Activated CD4-positive, alpha-beta T cell treated with anti-CD3 and anti-CD28 coated beads for 36 hours (primary cell): ENCODE measurements at regions not wholly inside any gene's neighbourhood (a gene's known extent, or its start where the extent isn't known, plus 50 kb on each side); places are given as distances from the start of the nearest gene placed in this dataset.

ENCODE experiments used
- ATAC-seq: fragments of 200-7000 bp; cut with Tn5 transposase; one replicate; pipeline ENCODE4 v1.10.0; 2021; ENCODE audit warnings: mild to moderate bottlenecking, moderate library complexity
- CTCF ChIA-PET: fragments of 350-600 bp; sonication (Branson Sonifier 250); formaldehyde crosslinking; loops from one replicate; lab custom pipeline; 2021; ENCODE audit warnings: antibody characterized with exemption; lab: Charles Lee
- POLR2A ChIA-PET: fragments of 350-600 bp; sonication (Branson Sonifier 250); formaldehyde crosslinking; loops from one replicate; lab custom pipeline; 2021; ENCODE audit warnings: antibody characterized with exemption, inconsistent platforms; lab: Charles Lee
- DNase-seq: peaks from one replicate; pipeline ENCODE4 v3.0.0-alpha.2; 2020
- H3K27ac Mint-ChIP-seq: one replicate; pipeline ENCODE4 v1.8.0; 2021; ENCODE audit warnings: mixed read lengths
- H3K27me3 Mint-ChIP-seq: one replicate; pipeline ENCODE4 v1.8.0; 2021; ENCODE audit warnings: mixed read lengths
- H3K36me3 Mint-ChIP-seq: one replicate; pipeline ENCODE4 v1.8.0; 2021; ENCODE audit warnings: low read depth, mixed read lengths
- H3K4me1 Mint-ChIP-seq: one replicate; pipeline ENCODE4 v1.8.0; 2021; ENCODE audit warnings: mixed read lengths
- H3K4me3 Mint-ChIP-seq: one replicate; pipeline ENCODE4 v1.8.0; 2021; ENCODE audit warnings: mild to moderate bottlenecking, moderate library complexity, mixed read lengths
- H3K9me3 Mint-ChIP-seq: one replicate; pipeline ENCODE4 v1.8.0; 2021; ENCODE audit warnings: low read depth, mixed read lengths
- intact Hi-C, 2 experiments: fragments of 100-400 bp; cut with DNase I in 1 of 2; cut with micrococcal nuclease in 1 of 2; formaldehyde crosslinking; loops; one replicate each; pipeline versions ENCODE4 v1.14.2 to v1.15.1; 2022 to 2024; cut with DNase I, micrococcal nuclease

DNA sequence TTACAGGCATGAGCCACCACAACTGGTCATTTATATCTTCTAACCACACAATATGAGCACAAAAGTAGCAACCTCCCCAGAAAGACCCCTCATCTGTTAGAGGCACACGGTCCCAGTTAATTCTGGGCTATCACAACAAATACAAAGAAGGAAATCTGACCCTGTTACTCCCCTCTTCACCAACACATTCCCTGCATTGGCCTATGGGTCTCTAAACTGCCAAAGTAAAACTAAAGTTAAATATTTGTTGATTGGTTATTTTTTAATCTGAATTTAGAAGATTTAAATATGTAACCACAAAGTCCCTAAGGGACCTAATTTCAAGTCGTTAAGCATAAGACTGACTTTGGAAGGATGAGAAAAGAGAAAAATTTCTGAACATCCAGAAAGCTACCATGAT lies 496.7 kb upstream of the NMUR2 start:
- Mint-ChIP-seq H3K4me1 (no peaks in the 10 kb centered on the region), H3K4me3 (no peak overlapping the region), H3K36me3 (no peaks in the 10 kb centered on the region), H3K27ac (no peak overlapping the region), H3K27me3 (no peaks in the 10 kb centered on the region), H3K9me3 (no peaks in the 10 kb centered on the region)
- ChIA-PET CTCF (no interaction called here), POLR2A (no interaction called here)
- ATAC-seq, result no peak
- intact Hi-C loops, result no loop called here
- DNase-seq, result no peak

DNA sequence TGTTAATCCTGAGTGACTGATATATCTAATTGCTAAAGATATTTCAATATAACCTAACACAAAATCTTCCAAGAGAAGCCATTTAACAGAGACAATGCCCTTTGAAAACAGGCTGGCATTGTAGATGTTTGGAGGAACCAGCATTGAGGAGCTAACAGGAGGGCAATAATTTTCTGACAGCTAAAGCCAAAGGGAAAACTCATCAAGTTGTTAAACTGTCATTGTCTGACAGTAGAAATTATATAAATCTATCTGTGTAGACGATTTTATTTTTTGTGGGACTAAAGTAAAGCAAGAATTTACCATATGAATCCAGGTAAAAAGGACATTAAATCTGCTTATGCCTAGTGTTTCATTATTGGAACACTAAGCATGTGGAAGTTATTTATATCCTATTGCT lies 500.2 kb upstream of the NMUR2 start:
- intact Hi-C loops, result no loop called here
- H3K4me3 Mint-ChIP-seq, result no peak overlapping the region
- CTCF ChIA-PET, result no interaction called here
- DNase-seq (no peak), ATAC-seq (no peak)
- H3K36me3 Mint-ChIP-seq, result no peaks in the 10 kb centered on the region
- no peak overlapping the region for H3K27ac Mint-ChIP-seq
- H3K9me3 Mint-ChIP-seq, result peaks cover 7% of the 10 kb centered on the region
- no peaks in the 10 kb centered on the region for H3K27me3 Mint-ChIP-seq
- H3K4me1 Mint-ChIP-seq, result no peaks in the 10 kb centered on the region
- POLR2A ChIA-PET, result no interaction called here

DNA sequence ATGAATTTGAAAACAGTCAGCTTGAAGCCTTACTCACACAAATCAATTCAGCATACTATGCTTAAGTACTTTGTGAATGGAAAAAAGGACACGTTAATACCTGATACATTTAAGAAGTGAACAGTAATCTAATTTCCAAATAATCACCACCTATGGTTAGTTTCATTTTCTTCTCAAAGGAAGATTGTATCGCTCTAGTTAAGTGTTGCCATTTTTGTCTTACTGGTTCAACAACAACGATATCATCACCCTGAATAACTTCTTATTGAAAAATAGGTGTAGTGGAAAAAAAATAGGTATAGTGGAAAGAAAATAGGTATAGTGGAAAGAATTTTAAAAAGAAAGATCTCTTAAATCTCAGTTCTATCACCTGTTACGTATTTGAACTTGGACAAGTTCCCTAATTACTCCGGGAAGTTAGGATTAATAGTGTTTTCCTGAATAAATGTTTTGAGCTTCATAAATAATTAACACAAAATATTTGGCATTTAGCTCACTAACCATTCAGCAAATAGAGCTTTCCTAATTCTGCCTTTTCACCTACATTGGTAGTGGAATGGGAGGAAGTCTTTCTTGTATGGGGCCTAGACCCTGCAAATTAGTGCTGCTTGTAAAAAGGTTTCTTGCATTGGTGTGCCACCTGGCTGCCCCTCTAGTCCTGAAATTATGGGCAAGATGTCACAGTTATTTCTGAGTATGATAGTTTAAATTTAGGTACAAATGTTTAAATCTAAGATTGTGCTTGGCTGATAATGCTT lies 502.6 kb upstream of the NMUR2 start:
- Mint-ChIP-seq H3K4me3 (no peak overlapping the region), H3K36me3 (no peaks in the 10 kb centered on the region), H3K27me3 (no peaks in the 10 kb centered on the region), H3K9me3 (peaks cover 11% of the 10 kb centered on the region), H3K4me1 (no peaks in the 10 kb centered on the region), H3K27ac (no peak overlapping the region)
- ChIA-PET POLR2A (no interaction called here), CTCF (no interaction called here)
- ATAC-seq, result no peak
- DNase-seq, result no peak
- intact Hi-C loops, result no loop called here

DNA sequence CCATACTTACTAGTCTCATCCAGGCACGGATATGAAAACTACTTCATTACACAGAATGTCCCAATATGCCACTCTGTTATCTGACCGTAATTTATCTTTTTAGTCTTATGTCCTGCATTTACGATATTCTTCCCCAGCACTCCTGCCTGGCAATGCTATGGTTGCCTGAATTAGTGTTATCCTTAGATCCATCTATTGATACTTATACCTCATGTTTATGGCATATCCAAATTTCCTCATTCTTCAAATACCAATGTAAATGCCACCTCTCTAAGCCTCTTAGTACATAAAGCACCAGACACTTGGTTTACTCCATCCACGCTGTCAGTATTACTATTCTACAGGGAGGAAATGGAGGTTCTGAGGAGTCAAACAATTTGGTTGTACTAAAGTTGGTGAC lies 507.8 kb upstream of the NMUR2 start:
- no peaks in the 10 kb centered on the region for H3K27me3 Mint-ChIP-seq
- intact Hi-C loops, result no loop called here
- ATAC-seq (no peak), DNase-seq (no peak)
- H3K4me3 Mint-ChIP-seq, result no peak overlapping the region
- POLR2A ChIA-PET, result no interaction called here
- no peaks in the 10 kb centered on the region for H3K36me3 Mint-ChIP-seq
- no peaks in the 10 kb centered on the region for H3K4me1 Mint-ChIP-seq
- CTCF ChIA-PET, result no interaction called here
- no peak overlapping the region for H3K27ac Mint-ChIP-seq
- H3K9me3 Mint-ChIP-seq, result peaks cover 11% of the 10 kb centered on the region

GRCh38 chr5:152932621-152933020 lies 527.5 kb upstream of the NMUR2 start:
- intact Hi-C loops, result no loop called here
- Mint-ChIP-seq H3K27ac (no peak overlapping the region), H3K4me1 (no peaks in the 10 kb centered on the region), H3K4me3 (no peak overlapping the region), H3K27me3 (no peaks in the 10 kb centered on the region), H3K9me3 (peaks cover 14% of the 10 kb centered on the region), H3K36me3 (no peaks in the 10 kb centered on the region)
- CTCF ChIA-PET, result no interaction called here
- POLR2A ChIA-PET, result no interaction called here
- DNase-seq (no peak), ATAC-seq (no peak)

DNA sequence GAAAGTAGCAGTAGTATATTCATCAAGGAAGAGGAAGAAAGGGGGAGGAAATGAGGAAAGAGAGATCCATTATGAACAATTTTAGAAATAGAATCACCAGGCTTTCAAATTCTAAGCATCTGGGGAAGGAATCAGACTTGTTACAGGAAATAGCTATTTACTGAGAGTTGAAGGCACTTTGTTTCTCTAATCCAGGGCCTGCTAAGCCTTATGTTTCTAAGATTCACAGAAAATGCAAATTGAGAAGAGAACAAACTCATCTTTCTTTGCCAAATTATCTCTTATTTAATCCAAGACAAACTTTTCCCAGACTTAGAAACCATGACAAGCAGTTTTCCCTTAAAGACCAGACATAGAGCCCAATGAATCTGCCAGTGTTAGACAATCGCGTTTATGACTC lies 528.0 kb upstream of the NMUR2 start:
- POLR2A ChIA-PET, result no interaction called here
- H3K27me3 Mint-ChIP-seq, result no peaks in the 10 kb centered on the region
- CTCF ChIA-PET, result no interaction called here
- H3K4me1 Mint-ChIP-seq, result no peaks in the 10 kb centered on the region
- ATAC-seq (no peak), DNase-seq (no peak)
- no peaks in the 10 kb centered on the region for H3K36me3 Mint-ChIP-seq
- H3K4me3 Mint-ChIP-seq, result no peak overlapping the region
- H3K27ac Mint-ChIP-seq, result no peak overlapping the region
- intact Hi-C loops, result no loop called here
- peaks cover 19% of the 10 kb centered on the region for H3K9me3 Mint-ChIP-seq

DNA sequence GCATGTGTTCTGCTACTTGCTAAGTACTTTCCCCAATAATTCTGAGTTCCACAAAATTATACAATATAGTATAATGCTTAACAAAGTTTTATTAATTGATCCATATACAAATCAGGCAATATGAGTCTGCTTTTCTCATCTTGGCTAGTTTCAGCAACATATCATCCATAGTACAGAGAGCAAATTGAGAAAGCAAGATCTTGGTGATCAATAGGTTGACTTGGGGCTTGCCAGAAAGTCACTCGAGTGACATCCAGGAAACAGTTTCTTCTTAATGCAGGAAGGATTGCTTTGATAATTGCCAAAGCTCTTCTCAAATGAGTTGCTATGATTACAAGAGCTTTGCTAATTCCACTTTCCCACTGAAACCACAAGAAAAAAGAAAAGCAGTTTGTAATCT lies 533.6 kb upstream of the NMUR2 start:
- ATAC-seq, result no peak
- Mint-ChIP-seq H3K36me3 (no peaks in the 10 kb centered on the region), H3K4me3 (no peak overlapping the region), H3K9me3 (peaks cover 8% of the 10 kb centered on the region), H3K27ac (no peak overlapping the region), H3K4me1 (no peaks in the 10 kb centered on the region), H3K27me3 (no peaks in the 10 kb centered on the region)
- DNase-seq, result no peak
- ChIA-PET CTCF (no interaction called here), POLR2A (no interaction called here)
- intact Hi-C loops, result no loop called here

- no peak overlapping the region for H3K27ac Mint-ChIP-seq
- no peaks in the 10 kb centered on the region for H3K4me1 Mint-ChIP-seq
- no peak overlapping the region for H3K4me3 Mint-ChIP-seq
- POLR2A ChIA-PET, result no interaction called here
- intact Hi-C loops, result no loop called here
- peaks cover 6% of the 10 kb centered on the region for H3K9me3 Mint-ChIP-seq
- ATAC-seq (no peak), DNase-seq (no peak)
- CTCF ChIA-PET, result no interaction called here
- H3K36me3 Mint-ChIP-seq, result no peaks in the 10 kb centered on the region
- H3K27me3 Mint-ChIP-seq, result no peaks in the 10 kb centered on the region
Measured at GRCh38 chr5:152942633-152943336, 537.7 kb upstream of the NMUR2 start.

DNA sequence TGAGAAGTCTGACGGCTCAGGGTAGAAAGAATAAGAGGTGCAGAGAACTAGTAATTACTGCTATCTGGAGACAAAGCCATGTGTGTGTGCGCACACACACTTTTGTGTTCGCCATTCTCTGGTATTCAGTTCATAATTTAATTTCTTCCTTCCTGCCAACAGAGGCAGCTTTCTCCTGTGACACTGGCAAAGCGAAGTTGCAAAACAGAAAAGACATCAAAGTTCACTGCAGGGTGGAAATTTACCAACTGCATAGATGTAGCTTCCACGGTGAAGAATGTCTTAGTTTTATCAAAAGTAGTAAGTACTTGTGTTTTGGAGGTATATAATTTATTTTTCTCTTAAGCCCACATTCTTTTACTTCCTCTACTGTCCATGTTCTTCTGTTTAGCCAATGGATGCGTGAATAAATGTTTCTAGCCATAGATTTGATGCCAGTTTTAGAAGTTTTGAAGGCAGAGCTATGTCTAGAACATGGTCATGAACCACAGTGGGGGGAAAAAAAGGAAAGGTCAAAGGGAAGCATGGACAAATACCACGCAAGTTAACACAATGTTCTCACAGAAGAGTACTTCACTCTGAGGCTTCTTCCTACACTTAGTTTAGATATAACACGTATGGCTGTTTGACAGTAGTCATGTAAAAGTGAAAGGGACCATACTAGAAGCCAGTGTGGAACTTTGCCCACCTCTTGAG lies 536.5 kb upstream of the GRIA1 start:
- H3K27ac Mint-ChIP-seq, result no peak overlapping the region
- no peak overlapping the region for H3K4me3 Mint-ChIP-seq
- ATAC-seq, result no peak
- H3K4me1 Mint-ChIP-seq, result no peaks in the 10 kb centered on the region
- peaks cover 9% of the 10 kb centered on the region for H3K9me3 Mint-ChIP-seq
- DNase-seq, result no peak
- H3K27me3 Mint-ChIP-seq, result no peaks in the 10 kb centered on the region
- intact Hi-C loops, result no loop called here
- ChIA-PET CTCF (no interaction called here), POLR2A (no interaction called here)
- no peaks in the 10 kb centered on the region for H3K36me3 Mint-ChIP-seq

- POLR2A ChIA-PET, result no interaction called here
- H3K4me3 Mint-ChIP-seq, result no peak overlapping the region
- peaks cover 5% of the 10 kb centered on the region for H3K9me3 Mint-ChIP-seq
- no peak overlapping the region for H3K27ac Mint-ChIP-seq
- no peaks in the 10 kb centered on the region for H3K27me3 Mint-ChIP-seq
- no peaks in the 10 kb centered on the region for H3K36me3 Mint-ChIP-seq
- H3K4me1 Mint-ChIP-seq, result no peaks in the 10 kb centered on the region
- DNase-seq, result no peak
- intact Hi-C loops, result no loop called here
- CTCF ChIA-PET, result no interaction called here
- ATAC-seq, result no peak
Measured at GRCh38 chr5:152956943-152957613, 533.4 kb upstream of the GRIA1 start.

DNA sequence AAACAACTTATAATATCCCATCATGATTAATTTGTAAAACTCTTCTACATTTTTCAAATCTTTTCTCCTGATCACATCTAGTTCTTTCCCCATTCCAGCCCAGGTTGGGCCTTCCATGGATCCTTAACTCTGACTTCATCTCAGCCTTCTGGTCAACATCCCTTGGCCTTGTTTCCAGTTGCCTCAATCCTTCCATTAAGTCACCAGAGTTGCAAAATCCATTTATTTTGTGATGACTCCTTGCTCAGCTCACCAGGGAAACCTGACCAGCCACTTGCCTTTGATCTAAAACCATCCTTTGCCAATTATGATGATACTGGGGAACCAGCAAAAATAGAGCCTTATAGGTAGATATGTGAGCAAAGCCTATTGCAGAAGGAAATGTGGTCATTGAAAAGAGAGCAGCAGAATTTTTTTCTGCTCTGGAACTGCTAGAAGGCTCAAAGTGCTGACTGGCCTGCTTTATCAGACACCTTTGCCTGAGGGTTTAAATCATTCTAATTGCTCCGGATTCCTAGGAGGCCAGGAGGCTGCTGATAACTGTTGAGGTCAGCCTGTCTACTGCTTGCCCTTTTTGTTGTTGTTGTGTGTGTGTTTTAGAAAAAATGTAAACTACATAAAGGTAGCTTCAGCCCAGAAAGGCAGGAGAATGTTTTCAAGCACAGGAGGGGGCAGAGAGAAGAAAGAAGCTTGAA lies 512.2 kb upstream of the GRIA1 start:
- no peak for DNase-seq
- peaks cover 25% of the 10 kb centered on the region for H3K9me3 Mint-ChIP-seq
- ATAC-seq, result no peak
- H3K27me3 Mint-ChIP-seq, result no peaks in the 10 kb centered on the region
- H3K27ac Mint-ChIP-seq, result no peak overlapping the region
- H3K36me3 Mint-ChIP-seq, result no peaks in the 10 kb centered on the region
- H3K4me1 Mint-ChIP-seq, result no peaks in the 10 kb centered on the region
- ChIA-PET POLR2A (no interaction called here), CTCF (interaction anchor here (1.1 kb wide), 1 partner anchor 8 kb away, joined by 3 read pairs; no protein-coding TSS in a partner anchor)
- H3K4me3 Mint-ChIP-seq, result no peak overlapping the region
- intact Hi-C loops, result no loop called here
